T-cell (primary cell): ENCODE measurements at regions not wholly inside any gene's neighbourhood (a gene's known extent, or its start where the extent isn't known, plus 50 kb on each side); places are given as distances from the start of the nearest gene placed in this dataset.

Source experiments
- ATAC-seq, 4 experiments: fragments of 200-7000 bp in 3 of 4; fragments of 150-1000 bp in 1 of 4; cut with Tn5 transposase; replicated peaks in 1 of 4; 1 replicate in 3 of 4; 2 replicates in 1 of 4; pipeline ENCODE4 v1.10.0; 2021; ENCODE audit warnings: moderate library complexity in 3 of 4, mild to moderate bottlenecking in 2 of 4, moderate number of reproducible peaks in 1 of 4
- CTCF ChIA-PET, 2 donors: fragments of 300-600 bp; sonication (Branson Sonifier 250); formaldehyde crosslinking; loops; one replicate each; lab custom pipeline; 2022; ENCODE audit warnings: antibody characterized with exemption in 2 of 2; lab: Charles Lee
- POLR2A ChIA-PET, 2 donors: fragments of 300-600 bp; sonication (Branson Sonifier 250); formaldehyde crosslinking; loops; one replicate each; lab custom pipeline; 2022; ENCODE audit warnings: antibody characterized with exemption in 2 of 2; lab: Charles Lee
- DNase-seq, 35 experiments: peaks; one replicate each; pipeline versions ENCODE4 v3.0.0 to v3.0.0-alpha.2; 2013 to 2023
- H3K27ac ChIP-seq: one replicate; pipeline ENCODE4 v1.5.1; 2013; ENCODE audit warnings: low read length
- H3K27me3 ChIP-seq, 2 experiments: replicated peaks in 1 of 2; 1 replicate in 1 of 2; 2 replicates in 1 of 2; pipeline versions ENCODE4 v1.6.1 to v1.7.0; 2013; ENCODE audit warnings: low read length in 1 of 2, mixed read lengths in 1 of 2; ENCODE audit not compliant: control insufficient read depth in 2 of 2, insufficient read depth in 2 of 2; ENCODE audit errors: extremely low read depth in 1 of 2
- H3K36me3 ChIP-seq, 2 donors: 1 replicate in 1 of 2; 2 replicates in 1 of 2; pipeline versions ENCODE4 v1.6.1 to v1.7.0; 2013; ENCODE audit warnings: low read length in 1 of 2; ENCODE audit not compliant: control insufficient read depth in 2 of 2, insufficient read depth in 1 of 2; ENCODE audit errors: extremely low read depth in 1 of 2
- H3K4me1 ChIP-seq, 2 experiments: 1 replicate in 1 of 2; 2 replicates in 1 of 2; pipeline versions ENCODE4 v1.6.1 to v1.7.0; 2013; ENCODE audit warnings: low read length in 2 of 2, mixed read lengths in 1 of 2; ENCODE audit not compliant: insufficient read depth in 2 of 2, control insufficient read depth in 1 of 2; ENCODE audit errors: extremely low read depth in 1 of 2
- H3K4me3 ChIP-seq, 2 donors: 1 replicate in 1 of 2; 2 replicates in 1 of 2; pipeline versions ENCODE4 v1.5.1 to v1.7.0; 2013; ENCODE audit warnings: mild to moderate bottlenecking in 2 of 2, low read length in 1 of 2, moderate library complexity in 1 of 2; ENCODE audit not compliant: control insufficient read depth in 1 of 2; ENCODE audit errors: extremely low read depth in 1 of 2
- H3K9me3 ChIP-seq: 2 replicates; pipeline ENCODE4 v1.7.0; 2013
- H3K27ac Mint-ChIP-seq, 2 donors: one replicate each; pipeline ENCODE4 v1.8.0; 2020 to 2021; ENCODE audit warnings: mild to moderate bottlenecking in 2 of 2, mixed read lengths in 2 of 2
- H3K27me3 Mint-ChIP-seq, 2 donors: one replicate each; pipeline ENCODE4 v1.8.0; 2021 to 2022; ENCODE audit warnings: mixed read lengths in 2 of 2
- H3K36me3 Mint-ChIP-seq: one replicate; pipeline ENCODE4 v1.8.0; 2021; ENCODE audit warnings: mixed read lengths
- H3K4me1 Mint-ChIP-seq, 3 donors: one replicate each; pipeline ENCODE4 v1.8.0; 2020 to 2022; ENCODE audit warnings: mixed read lengths in 3 of 3, mild to moderate bottlenecking in 1 of 3
- H3K4me3 Mint-ChIP-seq, 3 donors: one replicate each; pipeline ENCODE4 v1.8.0; 2020 to 2022; ENCODE audit warnings: mild to moderate bottlenecking in 3 of 3, mixed read lengths in 3 of 3, moderate library complexity in 3 of 3
- H3K9me3 Mint-ChIP-seq, 3 donors: one replicate each; pipeline ENCODE4 v1.8.0; 2020 to 2022; ENCODE audit warnings: mixed read lengths in 3 of 3
- WGBS: methylation state at CpG from one replicate; pipeline ENCODE4 v1.1.5; 2013; ENCODE audit warnings: missing lambda C conversion rate; ENCODE audit not compliant: insufficient coverage; 5-methylcytosine and 5-hydroxymethylcytosine counted together

DNA sequence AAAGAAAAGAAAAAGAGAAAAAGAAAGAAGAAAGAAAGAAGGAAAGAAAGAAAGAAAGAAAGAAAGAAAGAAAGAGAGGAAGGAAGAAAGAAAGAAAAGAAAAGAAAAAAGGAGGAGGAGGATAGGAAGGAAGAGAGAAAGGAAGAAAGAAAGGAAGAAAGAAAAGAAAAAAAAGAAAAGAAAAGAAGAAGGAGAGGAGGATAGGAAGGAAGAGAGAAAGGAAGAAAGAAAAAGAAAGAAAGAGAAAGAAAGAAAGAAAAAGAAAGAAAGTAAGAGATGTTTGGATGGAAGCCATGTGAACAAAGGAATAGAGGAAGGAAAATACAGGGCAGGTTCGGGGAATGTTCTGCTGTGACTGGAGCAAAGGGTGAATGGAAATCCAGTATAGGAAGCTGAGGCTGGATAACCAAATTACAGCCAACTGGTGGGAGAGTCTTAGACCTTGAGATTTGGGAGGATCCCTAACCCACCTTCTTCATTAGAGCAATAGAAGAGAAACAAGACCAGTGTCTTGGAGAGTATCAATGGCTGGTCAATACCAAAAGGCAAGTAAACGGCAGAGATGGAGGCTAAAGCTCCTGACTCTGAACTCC lies 94.9 kb downstream of the RASSF10 start:
- CTCF ChIA-PET, result no interaction called here
- no peaks in the 10 kb centered on the region for H3K36me3 Mint-ChIP-seq
- H3K27ac Mint-ChIP-seq, result no peak overlapping the region
- H3K27me3 Mint-ChIP-seq, result peaks cover 29 to 37% of the 10 kb centered on the region in 2 donors
- ATAC-seq, result no peak
- H3K4me1 Mint-ChIP-seq, result no peaks in the 10 kb centered on the region
- H3K4me3 Mint-ChIP-seq, result no peak overlapping the region
- Histone ChIP-seq H3K4me3 (no peak overlapping the region), H3K4me1 (no peaks in the 10 kb centered on the region), H3K9me3 (no peaks in the 10 kb centered on the region), H3K27me3 (peaks cover 0 to 12% of the 10 kb centered on the region in 2 experiments), H3K36me3 (no peaks in the 10 kb centered on the region), H3K27ac (no peak overlapping the region)
- no CpG with 5 or more reads among the region's 2 CpGs for WGBS
- POLR2A ChIA-PET, result no interaction called here
- H3K9me3 Mint-ChIP-seq, result peaks cover 0 to 5% (median 4%) of the 10 kb centered on the region in 3 donors
- no peak for DNase-seq

DNA sequence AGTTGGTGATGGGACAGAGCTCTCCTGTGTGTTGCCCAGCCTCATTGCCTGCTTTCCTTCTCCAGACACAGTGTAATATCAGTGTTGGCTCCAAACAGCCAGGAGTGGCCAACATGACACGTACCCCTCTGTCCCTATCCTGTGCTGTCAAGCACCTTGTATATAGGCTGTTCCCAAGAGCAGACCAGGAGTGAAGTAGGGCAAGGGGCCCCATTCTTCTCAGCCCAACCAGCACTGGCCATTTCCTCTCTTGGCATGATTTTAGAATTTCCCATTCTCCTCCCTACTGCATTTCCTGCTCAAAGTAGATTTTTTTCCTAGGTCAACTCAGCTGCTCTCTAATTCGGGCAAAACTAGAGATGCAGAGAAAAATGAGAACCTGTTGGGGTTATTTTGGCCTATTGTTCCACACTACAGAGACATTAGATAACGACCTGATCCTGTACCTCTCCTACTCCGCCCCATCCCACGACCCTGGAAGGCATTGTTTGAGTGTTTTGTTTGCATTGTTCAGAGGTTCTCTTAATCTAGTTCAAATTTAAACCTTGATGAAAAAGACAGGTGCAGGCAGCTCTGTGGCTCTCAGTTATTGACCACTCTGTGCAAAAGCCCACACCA lies 95.6 kb downstream of the RASSF10 start:
- DNase-seq (no peak), ATAC-seq (no peak)
- ChIA-PET CTCF (no interaction called here), POLR2A (no interaction called here)
- no peak overlapping the region for H3K27ac Mint-ChIP-seq
- Histone ChIP-seq H3K4me3 (no peak overlapping the region), H3K4me1 (no peaks in the 10 kb centered on the region), H3K27me3 (peaks cover 0 to 17% of the 10 kb centered on the region in 2 experiments), H3K36me3 (no peaks in the 10 kb centered on the region), H3K27ac (no peak overlapping the region), H3K9me3 (no peaks in the 10 kb centered on the region)
- H3K4me3 Mint-ChIP-seq, result no peak overlapping the region
- H3K36me3 Mint-ChIP-seq, result no peaks in the 10 kb centered on the region
- H3K4me1 Mint-ChIP-seq, result no peaks in the 10 kb centered on the region
- WGBS, result 63% methylated on average over 1 of the region's 5 CpGs
- peaks cover 26 to 34% of the 10 kb centered on the region in 2 donors for H3K27me3 Mint-ChIP-seq
- H3K9me3 Mint-ChIP-seq, result peaks cover 0 to 5% (median 4%) of the 10 kb centered on the region in 3 donors

DNA sequence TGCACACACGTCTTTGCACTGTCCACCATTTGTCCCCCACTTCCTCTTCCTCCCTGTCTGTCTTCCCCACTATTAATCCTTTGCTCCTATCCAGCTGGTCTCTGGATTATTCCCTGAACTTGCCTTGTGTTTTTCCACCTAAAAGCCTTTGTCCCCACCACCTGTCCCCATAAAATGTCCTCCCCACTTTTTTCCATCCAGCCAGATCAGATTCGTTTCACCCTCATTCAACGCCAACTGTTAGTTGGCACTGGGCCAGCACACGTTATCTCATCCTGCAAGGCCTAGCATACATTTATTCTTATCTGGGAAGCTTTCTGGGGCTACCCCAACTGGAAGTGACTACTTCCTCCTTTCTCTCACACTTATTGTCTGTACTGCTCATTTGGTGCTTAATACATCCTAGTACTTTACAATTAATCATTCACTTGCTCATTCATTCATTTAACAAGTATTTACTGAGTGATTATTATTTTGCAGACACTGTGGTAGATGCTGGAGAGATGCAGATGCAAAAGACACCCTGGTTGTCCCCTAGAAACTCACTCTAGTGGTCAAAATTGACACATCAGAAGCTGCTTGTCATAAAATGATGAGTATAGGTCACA lies 96.2 kb downstream of the RASSF10 start:
- Histone ChIP-seq H3K27ac (no peak overlapping the region), H3K4me3 (no peak overlapping the region), H3K27me3 (peaks cover 0 to 17% of the 10 kb centered on the region in 2 experiments), H3K9me3 (no peaks in the 10 kb centered on the region), H3K4me1 (no peaks in the 10 kb centered on the region), H3K36me3 (no peaks in the 10 kb centered on the region)
- DNase-seq, result no peak
- CTCF ChIA-PET, result no interaction called here
- H3K36me3 Mint-ChIP-seq, result no peaks in the 10 kb centered on the region
- no peak overlapping the region for H3K27ac Mint-ChIP-seq
- WGBS, result 11% methylated on average over 4 of the region's 4 CpGs
- peaks cover 0 to 5% (median 4%) of the 10 kb centered on the region in 3 donors for H3K9me3 Mint-ChIP-seq
- peaks cover 26 to 34% of the 10 kb centered on the region in 2 donors for H3K27me3 Mint-ChIP-seq
- H3K4me1 Mint-ChIP-seq, result no peaks in the 10 kb centered on the region
- POLR2A ChIA-PET, result no interaction called here
- ATAC-seq, result no peak
- no peak overlapping the region for H3K4me3 Mint-ChIP-seq

DNA sequence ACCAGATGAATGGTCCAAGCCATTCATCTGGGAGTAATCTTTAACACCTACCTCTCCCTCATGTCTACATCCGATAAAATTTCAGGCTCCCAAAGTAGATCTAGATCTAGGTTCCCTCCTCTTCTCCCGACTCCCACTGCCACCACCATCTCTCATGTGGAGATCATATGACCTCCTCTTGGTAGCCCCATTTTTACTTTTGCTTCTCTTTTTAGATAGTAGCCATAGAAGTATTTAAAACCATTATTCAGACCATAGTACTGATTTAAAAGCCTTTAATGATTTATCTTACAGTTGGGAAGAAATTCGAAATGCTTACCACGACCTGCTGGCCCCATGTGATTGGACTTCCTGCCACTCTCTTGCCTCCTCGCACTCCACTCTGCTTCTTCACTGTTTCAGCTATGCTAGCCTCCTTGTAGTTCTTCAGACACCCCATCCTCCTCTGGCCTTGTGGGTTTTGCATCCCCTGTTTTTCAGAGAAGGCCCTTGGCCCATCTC lies 98.5 kb downstream of the RASSF10 start:
- H3K9me3 Mint-ChIP-seq, result peaks cover 0 to 5% (median 4%) of the 10 kb centered on the region in 3 donors
- peaks cover 0 to 2% (median 0%) of the 10 kb centered on the region in 3 donors for H3K4me1 Mint-ChIP-seq
- no peak overlapping the region for H3K4me3 Mint-ChIP-seq
- no peak for DNase-seq
- Histone ChIP-seq H3K4me1 (no peaks in the 10 kb centered on the region), H3K27me3 (peaks cover 0 to 17% of the 10 kb centered on the region in 2 experiments), H3K9me3 (no peaks in the 10 kb centered on the region), H3K36me3 (no peaks in the 10 kb centered on the region), H3K4me3 (no peak overlapping the region), H3K27ac (no peak overlapping the region)
- ChIA-PET CTCF (no interaction called here), POLR2A (no interaction called here)
- ATAC-seq, result no peak
- no peaks in the 10 kb centered on the region for H3K36me3 Mint-ChIP-seq
- no peak overlapping the region for H3K27ac Mint-ChIP-seq
- WGBS, result 83% methylated on average over 2 of the region's 5 CpGs
- H3K27me3 Mint-ChIP-seq, result peaks cover 20 to 30% of the 10 kb centered on the region in 2 donors

DNA sequence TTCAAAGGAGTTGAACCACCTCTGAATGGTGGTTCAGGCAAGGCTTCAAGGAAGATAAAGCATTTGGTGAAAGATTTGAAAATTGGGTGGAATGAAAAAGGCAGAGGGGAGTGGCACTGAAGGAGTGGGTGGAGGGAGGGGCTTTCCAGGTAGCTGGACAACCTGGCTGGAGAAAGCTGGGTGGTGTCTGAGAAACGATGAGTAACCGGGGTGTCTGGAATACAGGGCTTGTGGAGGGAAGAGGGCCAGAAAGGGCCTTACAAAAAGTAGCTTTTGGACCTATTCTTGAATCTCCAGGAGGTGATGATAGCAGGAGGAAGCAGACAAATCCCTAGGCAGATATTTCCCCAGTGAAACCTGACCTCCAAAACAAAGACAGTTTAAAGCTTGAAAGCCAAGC lies 99.3 kb downstream of the RASSF10 start:
- Mint-ChIP-seq H3K4me1 (peaks cover 0 to 2% (median 0%) of the 10 kb centered on the region in 3 donors), H3K27ac (no peak overlapping the region), H3K9me3 (peaks cover 0 to 5% (median 4%) of the 10 kb centered on the region in 3 donors), H3K4me3 (no peak overlapping the region), H3K36me3 (no peaks in the 10 kb centered on the region), H3K27me3 (peaks cover 19 to 25% of the 10 kb centered on the region in 2 donors)
- POLR2A ChIA-PET, result no interaction called here
- ATAC-seq, result no peak
- Histone ChIP-seq H3K36me3 (no peaks in the 10 kb centered on the region), H3K4me1 (no peaks in the 10 kb centered on the region), H3K27me3 (peaks cover 0 to 20% of the 10 kb centered on the region in 2 experiments), H3K27ac (no peak overlapping the region), H3K9me3 (no peaks in the 10 kb centered on the region), H3K4me3 (no peak overlapping the region)
- DNase-seq, result no peak
- 100% methylated on average over 2 of the region's 2 CpGs for WGBS
- CTCF ChIA-PET, result no interaction called here

DNA sequence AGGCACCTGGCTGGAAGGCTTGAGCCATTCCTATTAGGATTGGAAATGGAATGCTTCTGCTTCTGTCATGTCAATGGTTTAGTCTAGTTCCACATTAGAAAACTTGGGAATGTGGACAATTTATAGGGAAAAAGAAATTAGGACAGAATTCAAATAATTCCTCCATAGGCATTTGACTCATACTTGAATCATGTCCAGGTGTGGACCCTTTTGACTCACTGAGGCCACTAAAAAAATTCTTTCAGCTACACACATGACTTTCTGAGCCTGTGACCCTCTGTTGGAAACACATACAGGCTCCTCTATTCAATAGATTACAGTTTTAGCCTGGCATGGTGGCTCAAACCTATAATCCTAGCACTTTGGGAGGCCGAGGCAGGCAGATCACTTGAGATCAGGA lies 100.5 kb downstream of the RASSF10 start:
- H3K27me3 ChIP-seq, result peaks cover 0 to 18% of the 10 kb centered on the region in 2 experiments
- H3K27ac ChIP-seq, result no peak overlapping the region
- Mint-ChIP-seq H3K4me1 (peaks cover 0 to 2% (median 0%) of the 10 kb centered on the region in 3 donors), H3K4me3 (no peak overlapping the region), H3K36me3 (no peaks in the 10 kb centered on the region), H3K27me3 (peaks cover 16 to 25% of the 10 kb centered on the region in 2 donors), H3K27ac (no peak overlapping the region), H3K9me3 (peaks cover 0 to 5% (median 4%) of the 10 kb centered on the region in 3 donors)
- ChIA-PET POLR2A (no interaction called here), CTCF (no interaction called here)
- no peak overlapping the region for H3K4me3 ChIP-seq
- no peak for ATAC-seq
- no peaks in the 10 kb centered on the region for H3K36me3 ChIP-seq
- H3K4me1 ChIP-seq, result no peaks in the 10 kb centered on the region
- WGBS, result no CpG with 5 or more reads among the region's 1 CpG
- H3K9me3 ChIP-seq, result no peaks in the 10 kb centered on the region
- no peak for DNase-seq
